Stimulated activated naive CD4-positive, alpha-beta T cell (primary cell): ENCODE measurements at regions not wholly inside any gene's neighbourhood (a gene's known extent, or its start where the extent isn't known, plus 50 kb on each side); places are given as distances from the start of the nearest gene placed in this dataset.

Source experiments
- DNase-seq, 6 experiments: peaks; one replicate each; lab custom pipeline; 2025; lab: John Stamatoyannopoulos, UW

GRCh38 chr11:115900111-115900510 is 395.9 kb upstream of the CADM1 start:
- DNase-seq, result no peak

- DNase-seq, result no peak
Observed at GRCh38 chr11:115897707-115898106, 393.5 kb upstream of the CADM1 start.

- DNase-seq, result no peak
Observed at GRCh38 chr11:115896084-115896483, 391.9 kb upstream of the CADM1 start.

- DNase-seq, result no peak
Observed at GRCh38 chr11:115895594-115895993, 391.4 kb upstream of the CADM1 start.

- no peak for DNase-seq
Observed at GRCh38 chr11:115894176-115894575, 390.0 kb upstream of the CADM1 start.

- DNase-seq, result no peak
Observed at GRCh38 chr11:115893461-115894099, 389.4 kb upstream of the CADM1 start.

- DNase-seq, result no peak
Observed at GRCh38 chr11:115892016-115892415, 387.8 kb upstream of the CADM1 start.

- no peak for DNase-seq
Observed at GRCh38 chr11:115891581-115891980, 387.4 kb upstream of the CADM1 start.

- DNase-seq, result no peak
Observed at GRCh38 chr11:115890500-115890899, 386.3 kb upstream of the CADM1 start.

- DNase-seq, result no peak
Observed at GRCh38 chr11:115889712-115890111, 385.5 kb upstream of the CADM1 start.

- DNase-seq, result no peak
Observed at GRCh38 chr11:115887727-115888126, 383.5 kb upstream of the CADM1 start.

GRCh38 chr11:115887316-115887715 is 383.1 kb upstream of the CADM1 start:
- DNase-seq, result no peak

GRCh38 chr11:115886422-115886733 is 382.2 kb upstream of the CADM1 start:
- DNase-seq, result no peak

GRCh38 chr11:115885535-115886421 is 381.6 kb upstream of the CADM1 start:
- no peak for DNase-seq

- no peak for DNase-seq
Observed at GRCh38 chr11:115884800-115885534, 380.8 kb upstream of the CADM1 start.

- DNase-seq, result no peak
Observed at GRCh38 chr11:115874843-115875242, 370.6 kb upstream of the CADM1 start.

GRCh38 chr11:115873813-115874212 is 369.6 kb upstream of the CADM1 start:
- DNase-seq, result no peak

- DNase-seq, result no peak
Observed at GRCh38 chr11:115872416-115872815, 368.2 kb upstream of the CADM1 start.

GRCh38 chr11:115871161-115871760 is 367.0 kb upstream of the CADM1 start:
- DNase-seq, result no peak

GRCh38 chr11:115869780-115870431 is 365.7 kb upstream of the CADM1 start:
- DNase-seq, result no peak

- DNase-seq, result no peak
Observed at GRCh38 chr11:115869131-115869530, 364.9 kb upstream of the CADM1 start.

- DNase-seq, result no peak
Observed at GRCh38 chr11:115860246-115860645, 356.0 kb upstream of the CADM1 start.
